ENCODE measurements at regions not wholly inside any gene's neighbourhood (a gene's known extent, or its start where the extent isn't known, plus 50 kb on each side); places are given as distances from the start of the nearest gene placed in this dataset.

DNA sequence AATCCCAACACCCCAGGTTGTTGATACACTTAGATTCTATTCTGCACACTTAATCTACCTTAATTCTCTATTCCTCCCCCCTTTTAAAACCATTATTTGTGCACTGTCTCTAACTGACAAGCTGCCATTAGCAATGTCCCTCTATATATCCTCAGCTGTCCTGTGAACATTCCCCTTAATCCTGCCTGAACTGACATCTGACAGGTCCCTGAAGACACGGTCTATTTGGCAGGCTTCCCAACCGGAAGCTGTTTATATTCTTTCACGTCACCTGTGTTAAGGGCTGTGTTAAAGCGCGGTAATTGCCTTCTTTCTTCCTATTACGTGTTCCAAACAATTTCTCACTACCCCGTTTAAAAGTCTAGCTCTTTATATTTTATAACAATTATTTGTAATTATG is 277.3 kb downstream of the CDH9 start:
- Histone ChIP-seq H3K9me3 (ENCODE audit: control insufficient read depth, insufficient read depth, low read length) (peaks cover 2% of the 10 kb centered on the region; the same call in 1 of the 2 replicates), H3K27me3 (ENCODE audit: control insufficient read depth, insufficient read depth, low read length) (no peaks in the 10 kb centered on the region), H3K18ac (ENCODE audit: low read depth, low read length) (no peak overlapping the region), H4K20me1 (ENCODE audit: insufficient read depth, low read length) (no peaks in the 10 kb centered on the region), H2BK5ac (ENCODE audit: low read depth, low read length, poor library complexity, severe bottlenecking) (no peak overlapping the region), H2BK20ac (ENCODE audit: low read depth, low read length) (no peak overlapping the region), H3K56ac (ENCODE audit: extremely low read depth, insufficient read depth, low read length) (no peak overlapping the region), H2AFZ (replicated peaks; ENCODE audit: low read length, poor library complexity) (no peak overlapping the region), H2BK15ac (ENCODE audit: low read depth, low read length) (no peak overlapping the region), H3K27ac (ENCODE audit: insufficient read depth, low read length) (no peak overlapping the region), H2AK5ac (ENCODE audit: low read depth, low read length) (no peak overlapping the region), H2AK9ac (replicated peaks; ENCODE audit: low read depth, low read length, poor library complexity) (no peak overlapping the region), H3K23ac (ENCODE audit: low read depth, low read length) (no peak overlapping the region), H3K14ac (replicated peaks; ENCODE audit: low read depth, low read length) (no peak overlapping the region), H3K9me1 (ENCODE audit: insufficient read depth, low read length) (no peaks in the 10 kb centered on the region), H3K36me3 (ENCODE audit: control insufficient read depth, insufficient read depth, low read length) (no peaks in the 10 kb centered on the region), H4K8ac (ENCODE audit: low read depth in 2 of 2, low read length in 2 of 2) (no peak overlapping the region), H2BK120ac (ENCODE audit: low read depth, low read length) (no peak overlapping the region), H4K91ac (ENCODE audit: insufficient read depth, low read depth, low read length) (no peak overlapping the region), H3K4ac (ENCODE audit: low read depth, low read length) (no peak overlapping the region), H3K4me1 (ENCODE audit: control insufficient read depth, insufficient read depth, low read length) (no peaks in the 10 kb centered on the region), H3K4me3 (ENCODE audit: insufficient read depth, low read depth, low read length) (no peak overlapping the region), H4K5ac (ENCODE audit: low read depth, low read length) (no peak overlapping the region), H3K9ac (ENCODE audit: low read depth, low read length) (no peak overlapping the region), H3K4me2 (ENCODE audit: low read depth, low read length) (no peak overlapping the region), H3K79me1 (ENCODE audit: low read depth in 1 of 2, low read length in 2 of 2) (no peaks in the 10 kb centered on the region)
- BruUV-seq (replicated peaks), result no TSS peak
- dilution Hi-C loops (cut with HindIII; ENCODE audit: low sequenced_read_pairs, unreplicated experiment) (no loop called here), in situ Hi-C loops (cut with MboI; ENCODE audit: low sequenced_read_pairs) (no loop called here), intact Hi-C loops (cut with micrococcal nuclease) (no loop called here)
- POLR2A ChIA-PET (ENCODE audit: unreplicated experiment), result no interaction called here
- WGBS, 2 experiments (ENCODE audit: extremely low coverage in 2 of 2, insufficient read length in 1 of 2), result 33% methylated on average over 1 of the region's 7 CpGs; no CpG with 5 or more reads in 1 of the 2 experiments
- DNase-seq (no peak), ATAC-seq (ENCODE audit: low read depth) (no peak)
- TF ChIP-seq NFE2L2 (IDR thresholded peaks at IDR 0.05; ENCODE audit: low read depth, low read length) (no peak), RAD21 (IDR thresholded peaks at IDR 0.05; ENCODE audit: low read length) (no peak), POLR2A (IDR thresholded peaks at IDR 0.05; ENCODE audit: low read depth, low read length) (no peak)
- CTCF ChIA-PET, result no interaction called here

Measured in IMR-90 (cell line).